ENCODE measurements at regions not wholly inside any gene's neighbourhood (a gene's known extent, or its start where the extent isn't known, plus 50 kb on each side); places are given as distances from the start of the nearest gene placed in this dataset.
"Not testable (repeated sequence)": the region's sequence is repeated elsewhere in the genome, so short reads cannot be mapped to it uniquely, and the experiment has no call there.

DNA sequence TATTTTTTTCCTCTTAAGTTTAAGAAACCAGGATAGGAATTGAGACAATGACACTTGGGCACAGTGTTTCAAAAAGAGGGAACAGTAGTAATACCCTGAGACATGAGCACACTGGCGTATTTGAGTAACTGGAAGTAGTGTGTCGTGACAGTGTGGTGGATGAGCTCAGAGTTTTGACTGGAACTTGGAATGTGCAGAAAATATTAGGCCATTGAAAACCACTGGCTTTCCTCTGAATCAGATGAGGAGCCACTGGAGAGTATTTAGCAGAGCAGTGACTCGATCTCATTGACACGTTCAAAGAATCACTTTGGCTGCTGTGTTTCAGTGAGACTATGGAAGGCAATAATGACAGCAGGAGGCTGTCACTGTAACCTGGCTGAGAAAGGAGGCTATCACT, 1531.2 kb downstream of the STIM2 start:
- no peak for DNase-seq (ENCODE audit: low spot score)

DNA sequence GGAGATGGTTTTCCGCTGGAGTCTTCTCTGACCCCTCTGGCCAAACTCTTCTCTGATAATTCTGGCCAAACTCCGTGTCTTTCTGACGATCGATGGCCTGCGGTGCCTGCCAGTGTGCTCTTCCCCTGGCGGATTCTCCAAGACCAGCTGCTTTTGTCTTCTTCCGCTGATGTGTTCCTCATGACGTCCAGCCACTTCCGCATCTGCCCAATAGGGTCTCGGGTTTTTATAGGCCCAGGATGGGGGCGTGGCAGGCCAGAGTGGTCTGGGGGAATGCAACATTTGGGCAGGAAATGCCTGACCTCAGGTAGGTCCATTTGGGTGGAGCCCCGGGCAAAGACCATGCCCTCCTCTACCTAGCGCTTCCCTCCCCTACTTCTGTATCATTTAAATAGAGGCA, 1542.1 kb downstream of the STIM2 start:
- no peak for DNase-seq (ENCODE audit: low spot score)

- no peak for DNase-seq (ENCODE audit: low spot score)
Observed at GRCh38 chr4:28421221-28421620, 1560.6 kb downstream of the STIM2 start.

DNA sequence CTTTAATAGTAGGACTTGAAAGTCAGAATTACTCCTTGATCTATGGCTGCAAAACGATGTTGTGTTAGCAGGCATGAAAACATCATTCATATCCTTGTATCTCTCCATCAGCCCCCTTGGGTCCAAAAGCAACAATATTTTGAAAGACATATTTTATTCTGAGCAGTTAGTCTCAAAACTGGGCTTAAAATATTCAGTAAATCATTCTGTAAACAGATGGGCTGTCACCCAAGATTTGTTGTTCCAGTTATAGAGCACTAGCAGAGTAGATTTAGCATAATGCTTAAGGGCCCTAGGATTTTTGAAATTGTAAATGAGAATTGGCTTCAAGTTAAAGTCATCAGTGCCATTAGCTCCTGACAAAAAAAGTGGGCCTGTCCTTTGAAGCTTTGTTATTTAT, 1565.6 kb downstream of the STIM2 start:
- DNase-seq (ENCODE audit: low spot score), result no peak

- DNase-seq (ENCODE audit: low spot score), result no peak
Observed at GRCh38 chr4:28427306-28428085, 1566.9 kb downstream of the STIM2 start.

DNA sequence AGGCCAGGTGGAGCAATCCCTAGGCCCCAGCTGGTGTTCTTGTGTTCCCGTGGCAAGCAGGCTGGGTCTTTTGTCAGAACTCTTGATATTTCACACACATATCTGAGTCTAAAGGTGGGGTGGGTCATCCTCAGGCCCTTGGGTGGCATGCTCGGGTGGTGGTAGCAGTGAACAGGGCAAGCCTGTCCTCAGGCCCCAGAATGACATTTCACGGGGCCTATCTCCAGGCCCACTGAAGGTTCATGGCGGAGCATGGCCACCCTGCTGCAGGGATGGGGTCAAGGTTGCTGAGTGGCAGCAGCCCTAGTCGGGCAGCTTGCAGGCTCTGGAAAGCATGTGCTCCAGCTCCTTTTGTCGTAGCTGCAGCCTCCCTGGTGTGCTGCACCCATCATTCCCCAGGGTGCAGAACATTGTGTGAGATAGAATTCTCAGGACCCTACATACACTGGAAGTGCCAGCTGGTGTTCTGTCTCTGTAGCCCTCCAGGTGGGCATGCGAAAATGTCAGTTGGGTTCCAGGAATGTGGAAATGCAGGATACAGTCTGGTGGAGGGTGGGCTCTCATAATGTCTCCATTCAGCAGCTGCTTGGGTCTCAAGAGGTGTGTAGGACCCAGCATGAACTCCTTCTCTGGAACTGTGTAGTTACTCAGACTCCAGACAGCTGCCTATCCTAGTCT, 1571.8 kb downstream of the STIM2 start:
- no peak for DNase-seq (ENCODE audit: low spot score)

- no peak for DNase-seq (ENCODE audit: low spot score)
Observed at GRCh38 chr4:28435314-28435713, 1574.7 kb downstream of the STIM2 start.

GRCh38 chr4:28436191-28437080, 1575.8 kb downstream of the STIM2 start:
- no peak for DNase-seq (ENCODE audit: low spot score)

DNA sequence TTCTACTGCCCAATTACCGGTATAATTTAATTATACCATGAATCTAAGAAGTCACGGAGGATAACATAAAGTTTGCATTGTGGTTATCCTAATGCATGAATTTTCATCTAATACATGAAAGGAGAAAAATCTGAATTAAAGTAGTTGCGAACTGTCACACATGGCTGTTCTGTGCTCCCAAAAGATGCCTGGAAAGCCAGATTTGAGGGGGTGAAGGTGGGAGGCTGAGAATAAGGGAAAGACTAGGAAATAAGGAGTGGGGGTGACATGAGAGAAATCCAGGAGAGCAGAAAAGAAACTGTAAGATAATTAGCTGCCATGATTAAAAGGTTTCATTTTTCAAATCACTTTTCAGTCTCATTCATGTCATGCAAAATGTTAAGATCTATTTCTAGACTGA, 1582.7 kb downstream of the STIM2 start:
- no peak for DNase-seq (ENCODE audit: low spot score)

DNA sequence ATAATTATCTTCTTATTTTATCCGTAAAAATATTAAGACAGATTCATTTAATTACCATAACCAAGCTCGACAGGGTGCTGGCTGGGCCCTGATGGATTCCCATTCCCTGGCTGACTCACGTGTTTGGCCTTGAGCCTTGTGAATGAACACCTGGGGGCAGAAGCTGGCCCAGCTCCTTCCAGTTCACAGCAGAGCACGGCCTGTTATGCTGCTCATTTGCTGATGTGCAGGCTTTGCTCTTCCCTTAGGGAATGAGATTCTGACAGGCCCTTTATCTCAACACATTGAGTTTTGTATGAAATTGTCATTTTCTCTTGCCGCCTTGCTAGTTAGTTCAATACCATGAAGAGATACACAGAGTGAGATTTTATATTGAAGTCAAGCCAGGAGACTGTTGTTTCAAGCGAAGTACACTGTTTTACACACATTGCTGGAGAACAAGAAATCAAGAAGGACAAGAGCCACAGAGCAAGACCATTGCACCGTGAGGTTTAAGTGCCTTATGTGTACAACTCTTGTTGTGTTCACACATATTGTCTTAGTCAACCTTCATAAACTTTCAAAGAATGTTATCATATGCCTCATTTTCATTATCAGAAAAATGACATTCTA, 1583.3 kb downstream of the STIM2 start:
- DNase-seq (ENCODE audit: low spot score), result no peak

DNA sequence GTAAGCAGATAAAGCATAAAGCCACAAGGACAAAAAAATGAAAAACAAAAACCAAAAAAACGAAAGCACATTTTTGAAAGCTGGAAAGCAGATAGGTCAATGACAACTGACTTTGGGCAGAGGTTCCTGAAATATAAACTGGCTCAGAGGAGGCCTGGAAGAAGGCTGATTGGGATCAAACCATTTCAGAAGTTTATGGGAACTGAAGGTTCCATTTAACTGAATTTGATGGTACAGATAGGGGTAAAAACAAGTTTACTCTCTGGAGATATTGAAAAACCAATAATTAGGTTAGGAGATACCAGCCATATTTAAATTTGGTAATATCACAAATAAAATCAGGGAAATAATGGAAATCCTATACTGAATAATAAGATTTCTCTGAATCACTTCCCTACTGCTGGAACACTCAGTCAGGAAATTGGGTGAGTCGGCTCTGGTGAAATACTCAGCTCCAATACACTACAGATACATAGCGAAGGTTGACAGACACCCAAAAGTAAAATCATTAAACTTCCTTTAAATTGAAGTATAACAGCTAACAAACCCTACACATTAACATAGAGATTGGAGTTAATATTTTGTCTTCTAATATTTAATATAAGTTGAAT, 1584.3 kb downstream of the STIM2 start:
- DNase-seq (ENCODE audit: low spot score), result no peak

- no peak for DNase-seq (ENCODE audit: low spot score)
Observed at GRCh38 chr4:28449085-28449484, 1588.4 kb downstream of the STIM2 start.

DNA sequence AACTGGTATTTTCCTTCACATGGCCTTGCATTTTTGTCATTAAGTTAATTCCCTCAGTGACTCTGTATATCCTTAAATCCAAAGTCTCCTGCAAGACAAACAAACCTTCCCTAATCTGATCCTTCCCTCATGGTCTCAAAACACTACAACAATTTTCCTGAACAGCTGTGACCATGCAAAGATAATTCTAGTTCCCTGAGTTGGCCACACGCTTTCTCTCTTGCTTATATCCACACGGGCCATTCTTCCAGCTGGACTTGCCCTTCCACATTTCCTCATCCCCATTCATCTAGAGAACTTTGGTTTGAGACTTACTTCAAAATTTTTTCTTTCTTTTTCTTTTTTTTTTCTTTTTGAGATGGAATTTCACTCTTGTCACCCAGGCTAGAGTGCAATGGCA, 1590.7 kb downstream of the STIM2 start:
- DNase-seq (ENCODE audit: low spot score), result no peak

- DNase-seq (ENCODE audit: low spot score), result no peak
Observed at GRCh38 chr4:28462766-28463700, 1602.4 kb downstream of the STIM2 start.

DNA sequence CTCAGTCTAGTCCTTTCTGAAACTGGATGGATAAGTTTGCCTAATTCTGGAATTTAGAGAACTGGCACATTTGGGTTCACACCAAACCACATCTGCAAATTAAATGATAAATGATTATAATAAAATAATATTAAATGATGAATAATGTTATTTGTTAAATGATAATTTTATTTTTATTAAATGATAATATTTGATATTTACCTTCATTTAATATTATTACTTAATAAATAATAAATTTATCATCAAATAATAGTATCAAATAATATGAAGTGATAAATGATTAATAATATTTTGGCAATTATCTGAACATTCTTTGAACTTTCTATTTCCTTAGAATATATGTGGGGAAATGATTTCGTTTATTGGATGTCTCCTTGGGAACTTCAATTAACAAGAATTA, 1604.2 kb downstream of the STIM2 start:
- no peak for DNase-seq (ENCODE audit: low spot score)

GRCh38 chr4:28466886-28467285, 1606.2 kb downstream of the STIM2 start:
- DNase-seq (ENCODE audit: low spot score), result not testable (repeated sequence)

DNA sequence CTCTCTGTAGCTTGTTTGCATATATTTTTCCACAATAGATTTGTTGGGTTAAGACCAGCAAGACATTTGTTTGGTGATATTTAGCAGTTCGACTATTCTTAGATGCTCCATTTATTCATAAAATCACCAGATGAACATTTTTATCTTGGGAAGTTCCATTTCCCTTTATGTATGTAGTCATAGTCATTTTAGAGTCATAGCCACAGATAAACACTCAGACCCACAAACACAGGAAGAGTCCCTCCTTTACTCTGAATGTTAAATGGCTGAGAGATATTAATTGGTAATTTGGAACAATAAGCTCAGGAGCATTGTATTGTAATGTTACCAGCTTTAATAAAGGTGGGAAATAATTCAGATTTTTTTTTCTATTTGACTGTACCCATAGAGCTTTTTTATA, 1608.7 kb downstream of the STIM2 start:
- no peak for DNase-seq (ENCODE audit: low spot score)

- DNase-seq (ENCODE audit: low spot score), result no peak
Observed at GRCh38 chr4:28469886-28470285, 1609.2 kb downstream of the STIM2 start.

DNA sequence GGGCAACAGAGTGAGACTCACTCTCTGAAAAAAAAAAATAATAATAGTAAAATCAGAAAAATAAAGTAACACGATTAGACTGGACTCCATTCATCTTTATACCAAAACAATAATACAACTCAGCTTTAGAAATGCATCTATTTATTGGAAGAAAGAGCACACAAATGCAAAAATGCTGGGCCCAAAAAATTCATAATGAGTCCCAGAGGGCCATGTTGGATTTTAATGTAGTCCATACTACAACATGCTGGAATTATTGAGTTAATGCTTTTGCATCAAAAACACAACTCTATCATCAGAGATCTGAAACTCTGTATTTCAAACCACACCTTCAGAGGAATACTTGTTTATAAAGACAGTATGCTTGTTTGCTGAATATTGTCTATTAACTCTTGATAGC, 1614.7 kb downstream of the STIM2 start:
- no peak for DNase-seq (ENCODE audit: low spot score)

GRCh38 chr4:28479666-28480065, 1619.0 kb downstream of the STIM2 start:
- DNase-seq (ENCODE audit: low spot score), result no peak

- DNase-seq (ENCODE audit: low spot score), result no peak
Observed at GRCh38 chr4:28481565-28481964, 1620.9 kb downstream of the STIM2 start.

Measured in kidney capillary endothelial cell (primary cell).